GM23248 (cell line): ENCODE measurements at regions not wholly inside any gene's neighbourhood (a gene's known extent, or its start where the extent isn't known, plus 50 kb on each side); places are given as distances from the start of the nearest gene placed in this dataset.

Source experiments
- DNase-seq: peaks from one replicate; pipeline ENCODE4 v3.0.0-alpha.2; 2015
- H2AFZ ChIP-seq: fragments of 200-600 bp; sonication (generic); 2 replicates; pipeline ENCODE4 v1.6.1; 2016; ENCODE audit warnings: antibody characterized with exemption
- H3F3A ChIP-seq: fragments of 200-600 bp; sonication (generic); 2 replicates; pipeline ENCODE4 v1.6.1; 2016; ENCODE audit warnings: mild to moderate bottlenecking, antibody characterized with exemption, mixed run types; ENCODE audit not compliant: insufficient read depth
- H3K27ac ChIP-seq: fragments of 200-600 bp; sonication (generic); 2 replicates; pipeline ENCODE4 v1.5.1; 2016; ENCODE audit warnings: mild to moderate bottlenecking
- H3K27me3 ChIP-seq: fragments of 200-600 bp; sonication (generic); replicated peaks from 2 replicates; pipeline ENCODE4 v1.6.1; 2016; ENCODE audit warnings: mild to moderate bottlenecking; ENCODE audit not compliant: insufficient read depth
- H3K36me3 ChIP-seq: fragments of 200-600 bp; sonication (generic); 2 replicates; pipeline ENCODE4 v1.6.1; 2016; ENCODE audit warnings: low read depth, mild to moderate bottlenecking
- H3K4me1 ChIP-seq: fragments of 200-600 bp; sonication (generic); 2 replicates; pipeline ENCODE4 v1.6.1; 2016; ENCODE audit warnings: mild to moderate bottlenecking; ENCODE audit not compliant: insufficient read depth
- H3K4me2 ChIP-seq: fragments of 200-600 bp; sonication (generic); one replicate; pipeline ENCODE4 v1.6.1; 2016; ENCODE audit warnings: mild to moderate bottlenecking; ENCODE audit not compliant: unreplicated experiment
- H3K4me3 ChIP-seq: fragments of 200-600 bp; sonication (generic); 2 replicates; pipeline ENCODE4 v1.5.1; 2016; ENCODE audit warnings: mild to moderate bottlenecking
- H3K79me2 ChIP-seq: fragments of 200-600 bp; sonication (generic); 2 replicates; pipeline ENCODE4 v1.6.1; 2016; ENCODE audit warnings: mild to moderate bottlenecking; ENCODE audit not compliant: insufficient read depth
- H3K9ac ChIP-seq: fragments of 200-600 bp; sonication (generic); 2 replicates; pipeline ENCODE4 v1.6.1; 2016; ENCODE audit warnings: mild to moderate bottlenecking
- H3K9me2 ChIP-seq: fragments of 200-600 bp; sonication (generic); 2 replicates; pipeline ENCODE4 v1.6.1; 2016; ENCODE audit warnings: mixed run types, mild to moderate bottlenecking, moderate library complexity; ENCODE audit not compliant: insufficient read depth
- H3K9me3 ChIP-seq: fragments of 200-600 bp; sonication (generic); one replicate; pipeline ENCODE4 v1.6.1; 2017; ENCODE audit warnings: low read depth
- H4K20me1 ChIP-seq: fragments of 200-600 bp; sonication (generic); 2 replicates; pipeline ENCODE4 v1.6.0; 2016; ENCODE audit not compliant: insufficient read depth
- EZH2 ChIP-seq: fragments of 200-600 bp; sonication (generic); IDR thresholded peaks from 2 replicates; pipeline ENCODE4 v1.6.1; 2018; ENCODE audit warnings: antibody characterized with exemption, mild to moderate bottlenecking; ENCODE audit not compliant: insufficient read depth, poor library complexity, severe bottlenecking
- EZH2phosphoT487 ChIP-seq: fragments of 200-600 bp; sonication (generic); IDR thresholded peaks from 2 replicates; pipeline ENCODE4 v1.6.1; 2018; ENCODE audit warnings: antibody characterized with exemption, moderate library complexity, mild to moderate bottlenecking, low read depth; ENCODE audit not compliant: insufficient read depth
- WGBS, 2 experiments: methylation state at CpG; one replicate each; pipeline ENCODE4 v1.1.6; 2015 to 2017; ENCODE audit warnings: low lambda C conversion rate in 2 of 2, low coverage in 1 of 2; ENCODE audit errors: missing lambda C conversion rate in 2 of 2; 5-methylcytosine and 5-hydroxymethylcytosine counted together
- in situ Hi-C: fragments of 300-500 bp; cut with MboI; formaldehyde crosslinking; loops from 2 replicates; pipeline ENCODE4 v1.15.0; 2020

GRCh38 chr2:5826979-5827655 lies 134.9 kb downstream of the SOX11 start:
- H2AFZ ChIP-seq = no peak overlapping the region
- 19 to 30% methylated on average over 5 of the region's 5 CpGs for WGBS, 2 experiments
- H3K79me2 ChIP-seq = no peaks in the 10 kb centered on the region
- no peak overlapping the region for H3K4me3 ChIP-seq
- no peak overlapping the region for H3K4me2 ChIP-seq
- H3K27ac ChIP-seq = no peak overlapping the region
- no peaks in the 10 kb centered on the region for H4K20me1 ChIP-seq
- no peak for DNase-seq
- in situ Hi-C loops = no loop called here
- no peaks in the 10 kb centered on the region for H3K27me3 ChIP-seq
- H3F3A ChIP-seq = no peaks in the 10 kb centered on the region
- H3K4me1 ChIP-seq = no peaks in the 10 kb centered on the region
- no peaks in the 10 kb centered on the region for H3K9me2 ChIP-seq
- TF ChIP-seq EZH2phosphoT487 (no peak), EZH2 (no peak)
- no peaks in the 10 kb centered on the region for H3K9me3 ChIP-seq
- no peaks in the 10 kb centered on the region for H3K36me3 ChIP-seq
- H3K9ac ChIP-seq = no peak overlapping the region

GRCh38 chr2:5834501-5834900 lies 142.3 kb downstream of the SOX11 start:
- DNase-seq = no peak
- no peaks in the 10 kb centered on the region for H4K20me1 ChIP-seq
- no peaks in the 10 kb centered on the region for H3K9me2 ChIP-seq
- TF ChIP-seq EZH2phosphoT487 = no peak
- no peak for TF ChIP-seq EZH2
- no peaks in the 10 kb centered on the region for H3K4me1 ChIP-seq
- H3K27me3 ChIP-seq = no peaks in the 10 kb centered on the region
- in situ Hi-C loops = no loop called here
- no peaks in the 10 kb centered on the region for H3K79me2 ChIP-seq
- no peak overlapping the region for H3K4me2 ChIP-seq
- H3F3A ChIP-seq = no peaks in the 10 kb centered on the region
- WGBS, 2 experiments = 6 to 9% methylated on average over 4 of the region's 4 CpGs
- no peak overlapping the region for H3K9ac ChIP-seq
- H3K27ac ChIP-seq = no peak overlapping the region
- H3K36me3 ChIP-seq = no peaks in the 10 kb centered on the region
- H2AFZ ChIP-seq = no peak overlapping the region
- no peaks in the 10 kb centered on the region for H3K9me3 ChIP-seq
- no peak overlapping the region for H3K4me3 ChIP-seq

GRCh38 chr2:5839550-5839949 lies 147.4 kb downstream of the SOX11 start:
- H3K4me2 ChIP-seq = no peak overlapping the region
- WGBS, 2 experiments = 8 to 10% methylated on average over 7 of the region's 7 CpGs

GRCh38 chr2:5841126-5841525 lies 148.9 kb downstream of the SOX11 start:
- Histone ChIP-seq H3K27me3 (no peaks in the 10 kb centered on the region), H3K4me2 (no peak overlapping the region), H3K4me1 (no peaks in the 10 kb centered on the region), H3F3A (no peaks in the 10 kb centered on the region), H3K9ac (no peak overlapping the region), H3K79me2 (no peaks in the 10 kb centered on the region), H3K36me3 (no peaks in the 10 kb centered on the region), H3K9me2 (no peaks in the 10 kb centered on the region), H3K4me3 (no peak overlapping the region), H4K20me1 (no peaks in the 10 kb centered on the region), H3K27ac (no peak overlapping the region), H2AFZ (no peak overlapping the region), H3K9me3 (no peaks in the 10 kb centered on the region)
- 19 to 41% methylated on average over 2 of the region's 2 CpGs for WGBS, 2 experiments
- DNase-seq = no peak
- in situ Hi-C loops = no loop called here
- TF ChIP-seq EZH2 (no peak), EZH2phosphoT487 (no peak)

More at GRCh38 chr2:5839550-5839949, 147.4 kb downstream of the SOX11 start:
- Histone ChIP-seq H3K4me3 (no peak overlapping the region), H3K9ac (no peak overlapping the region), H3K9me3 (no peaks in the 10 kb centered on the region), H4K20me1 (no peaks in the 10 kb centered on the region), H3F3A (no peaks in the 10 kb centered on the region), H2AFZ (no peak overlapping the region), H3K27ac (no peak overlapping the region), H3K4me1 (no peaks in the 10 kb centered on the region), H3K79me2 (no peaks in the 10 kb centered on the region), H3K36me3 (no peaks in the 10 kb centered on the region), H3K9me2 (no peaks in the 10 kb centered on the region), H3K27me3 (no peaks in the 10 kb centered on the region)
- in situ Hi-C loops = no loop called here
- DNase-seq = no peak
- TF ChIP-seq EZH2phosphoT487 = no peak
- TF ChIP-seq EZH2 = no peak
